GM19023 (cell line): ENCODE measurements at regions not wholly inside any gene's neighbourhood (a gene's known extent, or its start where the extent isn't known, plus 50 kb on each side); places are given as distances from the start of the nearest gene placed in this dataset.
"Not testable (repeated sequence)": the region's sequence is repeated elsewhere in the genome, so short reads cannot be mapped to it uniquely, and the experiment has no call there.

Source experiments
- ATAC-seq: cut with Tn5 transposase; IDR thresholded peaks from one replicate; pipeline ENCODE4 v1.9.1; 2021; ENCODE audit warnings: mild to moderate bottlenecking, moderate library complexity; ENCODE audit not compliant: unreplicated experiment

DNA sequence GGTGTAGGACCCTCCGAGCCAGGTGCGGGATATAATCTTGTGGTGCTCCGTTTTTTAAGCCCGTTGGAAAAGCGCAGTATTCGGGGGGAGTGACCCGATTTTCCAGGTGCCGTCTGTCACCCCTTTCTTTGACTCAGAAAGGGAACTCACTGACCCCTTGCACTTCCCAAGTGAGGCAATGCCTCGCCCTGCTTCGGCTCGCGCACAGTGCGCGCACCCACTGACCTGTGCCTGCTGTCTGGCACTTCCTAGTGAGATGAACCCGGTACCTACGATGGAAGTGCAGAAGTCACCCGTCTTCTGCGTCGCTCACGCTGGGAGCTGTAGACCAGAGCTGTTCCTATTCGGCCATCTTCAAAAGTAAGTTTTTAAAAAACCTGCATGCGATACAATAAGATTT is 362.1 kb downstream of the HS3ST1 start:
- not testable (repeated sequence) for ATAC-seq

DNA sequence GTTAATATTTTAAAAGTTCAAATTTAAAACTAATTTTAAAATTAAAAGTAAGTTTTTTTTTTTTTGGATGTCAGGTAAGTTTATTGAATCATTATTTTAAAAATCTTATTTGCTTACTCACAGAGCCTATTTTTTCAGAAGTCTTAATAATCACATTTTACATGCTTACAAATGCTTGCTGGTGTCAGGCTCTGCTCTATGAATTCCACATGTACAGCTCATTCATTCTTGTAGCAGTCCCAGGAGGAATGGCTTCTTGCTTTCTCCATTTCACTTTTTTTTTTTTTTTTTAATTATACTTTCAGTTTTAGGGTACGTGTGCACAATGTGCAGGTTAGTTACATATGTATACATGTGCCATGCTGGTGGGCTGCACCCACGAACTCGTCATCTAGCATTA is 368.1 kb downstream of the HS3ST1 start:
- ATAC-seq: not testable (repeated sequence)

DNA sequence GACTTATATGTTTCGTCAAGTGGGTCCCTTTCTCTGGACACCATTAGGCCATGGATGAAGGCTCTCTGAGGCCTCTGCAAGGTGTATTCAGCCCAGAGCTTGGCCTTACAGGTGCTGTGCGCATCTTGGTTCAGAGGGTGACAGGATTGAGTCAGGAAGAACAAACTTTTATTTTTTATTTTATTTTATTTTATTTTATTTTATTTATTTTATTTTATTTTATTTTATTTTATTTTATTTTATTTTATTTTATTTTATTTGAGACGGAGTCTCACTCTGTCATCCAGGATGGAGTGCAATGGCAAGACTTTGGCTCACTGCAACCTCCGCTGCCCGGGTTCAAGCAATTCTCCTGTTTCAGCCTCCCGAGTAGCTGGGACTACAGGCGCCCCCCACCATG is 370.4 kb upstream of the CLNK start:
- ATAC-seq: not testable (repeated sequence)

DNA sequence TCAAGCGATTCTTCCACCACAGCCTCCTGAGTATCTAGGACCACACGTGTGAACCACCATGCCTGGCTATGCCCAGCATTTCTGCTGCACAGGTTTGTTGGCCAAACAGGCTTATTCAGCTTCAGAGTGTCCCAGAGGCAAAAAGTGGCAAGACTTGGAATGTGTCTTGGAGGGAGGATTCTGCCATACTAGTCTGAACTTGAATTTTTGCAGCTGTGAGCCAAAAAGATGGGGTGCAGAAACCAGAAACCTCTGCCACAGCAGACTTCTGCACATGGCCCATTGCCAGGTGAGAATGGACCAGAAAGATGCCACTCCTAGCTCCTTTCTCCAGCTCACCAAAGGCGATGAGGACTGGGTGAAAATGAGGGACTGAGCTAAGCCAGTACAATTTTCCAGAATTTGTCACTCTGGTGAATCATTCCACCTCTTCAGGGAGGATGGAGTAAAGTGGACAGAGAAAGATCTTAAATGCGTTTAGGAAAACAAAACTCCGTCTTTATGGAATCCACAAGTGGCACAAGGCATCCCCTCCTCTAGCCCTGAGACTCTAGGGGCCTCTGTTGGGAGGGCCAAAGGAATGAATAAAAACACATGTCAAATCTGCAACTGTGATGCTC is 369.1 kb upstream of the CLNK start:
- no peak for ATAC-seq

DNA sequence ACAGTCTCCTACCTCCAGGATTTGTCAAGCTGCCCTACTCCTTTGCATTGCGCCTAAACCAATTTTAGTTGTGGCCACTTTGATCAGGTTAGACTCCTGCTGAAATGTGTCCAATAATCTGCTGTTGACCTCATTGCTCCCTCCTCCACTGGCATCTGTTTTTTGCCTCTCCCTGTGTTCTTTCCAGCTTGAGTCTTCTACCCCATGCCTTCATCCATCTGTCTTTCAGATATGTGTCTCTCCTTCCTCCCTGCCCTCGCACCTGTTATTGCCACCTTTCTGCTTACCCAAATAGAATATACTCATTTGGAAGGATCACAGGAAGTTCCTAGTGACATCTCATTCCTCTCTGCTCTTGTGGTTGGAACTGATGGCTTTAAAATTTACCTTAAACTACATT is 366.6 kb upstream of the CLNK start:
- no peak for ATAC-seq

DNA sequence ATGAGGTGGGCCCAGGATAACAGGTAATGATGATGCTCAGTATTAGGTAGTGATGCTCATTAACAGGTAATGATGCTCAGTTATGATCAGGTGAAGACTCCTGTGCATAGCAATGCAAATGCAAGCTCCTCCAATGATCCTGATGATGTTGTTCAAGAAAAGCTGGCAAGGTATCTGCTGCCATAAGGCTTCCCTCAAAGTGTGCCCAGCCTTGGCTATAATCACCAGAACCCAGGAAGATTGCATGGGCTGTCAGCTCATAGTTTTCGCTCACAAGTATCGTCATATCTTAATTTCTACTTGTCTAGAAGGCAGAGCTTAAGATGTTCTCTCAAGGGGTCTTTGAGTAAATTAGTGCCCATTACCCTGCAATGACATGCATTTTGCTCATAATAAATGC is 366.2 kb upstream of the CLNK start:
- ATAC-seq: no peak

DNA sequence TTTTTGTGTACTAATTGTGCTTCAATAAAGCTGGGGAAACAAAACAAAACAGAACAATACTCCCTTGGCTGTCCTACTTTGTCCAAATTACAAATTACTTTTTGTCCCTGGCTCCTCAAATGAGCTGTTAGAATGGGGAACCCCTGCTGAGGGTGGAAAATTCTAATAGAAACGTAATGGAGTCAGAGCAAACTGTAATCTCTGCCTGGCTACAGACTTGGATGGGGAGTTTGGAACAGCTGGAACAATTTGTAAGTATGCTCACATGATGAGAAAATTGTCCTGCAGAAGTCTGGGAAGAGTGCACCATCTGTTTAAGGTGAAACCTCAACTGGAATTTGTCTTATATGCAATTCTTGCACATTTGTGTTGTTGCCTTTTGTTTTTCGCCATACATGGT is 364.4 kb upstream of the CLNK start:
- no peak for ATAC-seq

DNA sequence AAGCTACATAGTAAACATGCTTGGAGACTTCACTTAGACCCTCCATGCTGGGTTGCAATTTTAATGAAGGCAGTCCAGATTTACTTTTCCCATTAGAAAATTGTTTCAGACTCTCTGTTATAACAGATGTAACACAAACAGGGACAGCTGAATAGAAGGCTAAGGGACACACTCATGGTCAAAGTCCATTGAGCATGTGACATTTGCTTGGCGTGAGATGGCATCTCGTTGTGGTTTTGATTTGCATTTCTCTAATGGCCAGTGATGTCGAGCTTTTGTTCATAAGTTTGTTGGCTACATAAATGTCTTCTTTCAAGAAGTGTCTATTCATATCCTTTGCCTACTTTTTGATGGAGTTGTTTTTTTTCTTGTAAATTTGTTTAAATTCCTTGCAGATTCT is 358.2 kb upstream of the CLNK start:
- peak; percentile 92 for ATAC-seq

DNA sequence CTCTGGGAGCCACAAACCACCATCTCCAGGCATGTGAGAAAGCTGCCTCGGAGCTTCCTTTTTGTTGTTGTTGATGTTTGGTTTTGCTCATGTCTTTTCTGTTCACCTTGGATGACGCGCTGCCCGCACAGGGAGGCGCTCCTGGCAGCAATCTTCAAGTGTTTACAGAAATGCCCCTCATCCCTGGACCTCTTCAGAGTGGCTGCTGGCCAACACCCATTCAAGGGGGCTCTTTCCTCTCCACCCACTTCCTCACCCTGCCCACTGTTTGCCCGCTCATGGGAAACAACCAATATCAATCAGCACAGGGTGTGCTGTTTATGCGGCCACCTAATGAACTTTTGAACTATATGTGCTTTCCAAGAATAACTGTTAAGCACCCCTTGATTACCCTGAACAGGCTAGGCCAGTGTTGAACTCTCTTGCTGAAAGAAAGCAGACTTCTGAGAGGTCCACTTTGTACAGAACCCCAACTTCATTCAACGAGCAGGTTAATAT is 355.1 kb upstream of the CLNK start:
- no peak for ATAC-seq

DNA sequence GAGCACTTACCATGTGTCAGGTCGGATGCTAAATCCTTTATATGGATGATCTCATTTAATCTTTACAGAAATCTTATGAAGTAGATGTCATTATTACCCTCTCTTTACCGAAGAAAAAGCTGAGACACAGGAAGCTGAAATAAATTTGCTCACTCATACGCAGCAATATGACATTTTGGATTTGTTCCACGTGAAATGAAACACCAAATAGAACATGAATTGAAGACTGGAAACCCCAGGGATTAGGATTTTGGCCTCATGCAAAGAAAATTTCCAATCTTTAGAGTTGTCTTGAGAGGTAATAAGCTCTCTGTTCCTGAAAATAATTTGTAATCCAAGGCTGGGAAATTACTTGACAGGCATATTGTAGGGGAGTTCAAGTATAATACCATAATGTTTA is 354.4 kb upstream of the CLNK start:
- no peak for ATAC-seq

DNA sequence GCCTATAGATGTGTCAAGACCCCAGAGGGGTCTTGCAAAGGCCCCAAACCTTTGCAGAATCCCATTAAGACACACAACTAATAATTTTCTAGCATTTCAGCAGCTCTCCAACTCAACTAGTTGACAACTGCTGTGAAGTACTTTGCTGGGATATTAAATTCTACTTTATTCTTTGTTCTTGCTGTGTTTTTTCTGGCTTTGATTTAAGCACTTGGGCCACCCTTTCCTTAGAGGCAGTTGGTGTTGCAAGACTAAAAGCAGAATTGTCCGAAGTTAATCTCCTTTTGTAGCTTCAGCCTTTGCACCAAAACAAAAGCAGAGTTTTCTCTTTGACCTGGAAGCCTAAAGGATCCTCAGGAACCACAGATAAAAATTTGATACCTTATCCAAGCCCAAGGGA is 353.1 kb upstream of the CLNK start:
- ATAC-seq: no peak

DNA sequence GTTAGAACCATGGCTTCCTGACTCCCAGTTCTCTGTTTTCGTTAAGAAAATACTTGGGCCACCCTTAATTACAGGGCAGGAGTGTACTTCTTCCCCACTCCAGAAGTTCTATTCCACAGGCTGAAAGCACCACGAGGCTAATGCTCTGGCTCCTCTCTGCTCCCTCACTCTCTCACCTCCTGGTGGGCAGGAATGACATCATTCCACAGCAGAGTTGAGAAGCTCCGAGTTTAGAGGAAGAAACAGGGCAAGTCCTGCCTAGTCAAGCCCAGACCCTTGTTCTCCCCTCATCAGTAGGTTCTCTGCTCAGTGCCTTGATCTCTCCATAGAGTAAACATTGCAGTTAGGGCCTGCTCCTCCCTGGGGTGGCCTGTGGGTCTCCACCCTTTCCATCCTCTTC is 343.8 kb upstream of the CLNK start:
- no peak for ATAC-seq

DNA sequence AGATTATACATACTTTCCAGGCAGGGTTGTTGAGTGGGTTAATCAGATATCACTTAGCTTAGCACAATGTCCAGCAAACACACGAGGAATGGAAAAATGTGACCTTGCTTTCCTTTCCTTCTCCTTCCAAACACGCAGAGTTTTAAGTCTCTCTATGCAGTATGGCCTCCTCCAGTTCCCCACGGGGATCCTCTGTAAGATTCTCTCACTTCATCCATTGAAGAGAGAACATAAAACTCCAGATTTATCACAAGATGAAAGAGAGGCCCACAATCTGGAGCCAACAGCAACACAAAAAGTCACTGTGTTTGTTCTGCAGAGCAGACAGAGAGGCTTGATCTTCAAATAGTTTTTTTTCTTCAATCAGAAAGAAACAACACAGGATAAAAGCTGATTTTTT is 336.8 kb upstream of the CLNK start:
- no peak for ATAC-seq

DNA sequence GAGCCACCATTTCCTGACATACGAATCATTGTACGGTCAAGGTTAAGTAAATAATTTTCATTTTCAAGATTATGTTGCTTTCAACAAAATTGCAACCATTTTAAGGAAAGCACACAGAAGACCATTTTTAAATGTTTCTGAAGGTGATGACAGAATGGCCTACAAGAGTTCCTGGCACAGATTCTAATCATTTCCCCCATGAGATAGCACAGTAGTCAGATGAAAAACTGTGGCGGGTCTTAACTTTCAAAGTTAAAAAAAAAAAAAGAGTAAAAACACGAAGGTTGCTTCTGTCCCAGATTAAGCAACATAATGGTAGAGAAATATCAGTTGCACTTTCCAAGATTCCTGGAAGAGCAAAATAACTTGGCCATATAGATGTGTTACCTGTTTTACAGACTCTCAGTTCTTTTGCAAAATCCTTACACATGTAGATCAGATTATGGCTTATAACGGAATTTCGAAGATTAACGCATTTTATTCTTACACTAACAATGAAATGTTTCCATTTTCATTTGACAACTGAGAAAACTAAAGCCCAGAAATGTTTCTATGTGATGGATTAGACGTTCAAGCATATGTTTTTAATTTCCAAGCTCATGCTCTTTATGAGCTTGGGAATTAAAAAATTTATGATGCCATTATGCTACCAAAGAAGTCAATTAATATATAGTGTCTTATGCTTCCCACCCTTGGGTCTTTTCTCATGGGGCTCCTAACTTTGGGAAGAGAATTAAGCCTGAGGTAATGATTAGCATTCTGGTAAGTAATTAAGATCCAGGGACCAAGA is 335.1 kb upstream of the CLNK start:
- no peak for ATAC-seq

DNA sequence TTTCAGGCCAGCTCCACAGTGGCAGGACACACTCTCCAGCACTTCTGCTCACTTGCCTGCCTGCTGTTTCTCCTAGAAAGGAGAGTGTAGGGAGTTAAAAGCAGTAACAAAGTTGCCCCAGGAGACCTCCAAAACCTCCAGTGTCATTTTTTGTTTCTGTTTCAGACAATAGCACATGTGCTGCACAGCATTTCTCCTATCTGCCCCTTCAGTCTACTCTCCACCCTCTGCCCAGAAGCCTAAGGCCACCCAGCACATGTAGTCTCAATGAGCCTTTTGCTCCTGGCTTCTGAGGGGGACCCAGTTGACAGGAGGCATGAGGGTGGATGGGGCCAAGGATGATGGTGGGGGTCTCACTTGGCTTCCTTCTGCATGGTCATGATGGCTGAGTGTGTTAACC is 329.6 kb upstream of the CLNK start:
- no peak for ATAC-seq

DNA sequence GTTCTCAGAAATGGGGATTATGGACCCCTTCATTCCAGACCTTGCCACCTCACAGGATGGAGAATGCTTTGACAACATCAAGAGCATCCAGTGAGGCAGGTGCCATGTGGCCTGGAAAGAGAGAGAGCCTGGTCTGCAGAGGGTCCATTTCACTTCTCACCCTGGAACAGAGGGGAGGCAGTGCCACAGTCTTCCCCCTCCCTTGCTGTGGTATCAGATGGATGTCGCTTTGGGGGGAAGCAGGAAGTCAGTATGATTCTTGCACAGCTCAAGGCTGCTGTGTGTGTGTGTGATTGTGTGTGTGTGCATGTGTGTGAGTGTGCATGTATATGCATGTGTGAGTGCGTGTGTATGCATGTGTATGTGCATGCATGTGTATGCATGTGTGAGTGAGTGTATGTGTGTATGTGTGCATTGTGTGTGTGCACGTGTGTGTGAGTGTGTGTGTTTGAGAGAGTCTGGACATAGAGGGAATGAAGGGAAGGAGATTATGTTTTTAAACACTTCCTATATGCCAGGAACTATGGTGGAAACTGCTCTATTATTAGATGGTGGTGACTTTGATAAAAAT is 328.6 kb upstream of the CLNK start:
- no peak for ATAC-seq

DNA sequence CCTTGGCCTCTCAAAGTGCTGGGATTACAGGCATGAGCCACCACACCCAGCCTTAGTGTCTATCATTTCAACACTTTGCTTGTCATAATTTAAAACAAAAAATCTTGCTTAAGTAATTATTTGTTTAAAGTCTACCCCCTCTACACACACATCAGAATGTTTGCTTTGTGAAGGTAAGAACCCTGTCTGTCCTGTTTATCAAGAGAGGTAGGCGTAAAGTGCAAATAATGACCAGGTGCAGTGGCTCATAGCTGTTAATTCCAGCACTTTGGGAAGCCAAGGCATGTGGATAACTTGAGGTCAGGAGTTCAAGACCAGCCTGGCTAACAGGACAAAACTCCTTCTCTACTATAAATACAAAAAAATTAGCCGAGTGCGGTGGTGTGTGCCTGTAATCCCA is 326.7 kb upstream of the CLNK start:
- ATAC-seq: no peak

DNA sequence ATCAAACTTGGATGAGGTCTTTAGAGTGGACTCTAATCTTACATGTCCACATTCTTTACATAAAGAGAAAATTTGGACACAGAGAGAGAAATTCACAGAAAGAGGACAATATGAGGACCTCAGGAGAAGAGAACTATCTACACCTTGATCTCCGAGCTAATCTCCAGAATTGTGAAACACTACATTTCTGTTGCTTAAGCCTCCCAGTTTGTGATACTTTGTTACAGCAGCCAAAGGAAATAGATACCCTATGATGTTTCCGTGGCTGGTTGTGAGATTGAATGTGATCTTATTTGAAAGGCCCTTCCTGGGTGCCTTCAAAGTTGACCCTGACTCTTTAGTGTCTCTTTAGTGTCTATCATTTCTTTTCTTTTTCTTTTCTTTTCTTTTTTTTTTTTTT is 326.1 kb upstream of the CLNK start:
- ATAC-seq: no peak

DNA sequence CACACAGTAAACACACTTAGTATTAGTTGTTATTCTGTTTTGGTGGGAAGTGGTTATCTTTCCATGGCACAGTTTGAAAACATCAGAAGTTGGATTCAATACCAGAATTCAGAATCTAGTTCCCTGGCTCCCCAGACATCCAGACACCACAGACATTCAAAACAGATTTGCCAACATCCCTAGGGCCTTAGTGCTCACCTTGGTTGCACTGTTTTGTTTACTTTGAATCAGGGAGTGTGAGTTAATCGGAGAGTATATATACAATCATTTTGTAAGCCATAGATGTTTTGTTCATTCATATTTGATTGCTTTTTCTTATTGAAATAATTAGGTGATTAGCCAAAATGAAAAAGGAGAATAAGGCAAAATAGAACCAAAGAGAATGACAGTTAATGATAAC is 324.7 kb upstream of the CLNK start:
- no peak for ATAC-seq

DNA sequence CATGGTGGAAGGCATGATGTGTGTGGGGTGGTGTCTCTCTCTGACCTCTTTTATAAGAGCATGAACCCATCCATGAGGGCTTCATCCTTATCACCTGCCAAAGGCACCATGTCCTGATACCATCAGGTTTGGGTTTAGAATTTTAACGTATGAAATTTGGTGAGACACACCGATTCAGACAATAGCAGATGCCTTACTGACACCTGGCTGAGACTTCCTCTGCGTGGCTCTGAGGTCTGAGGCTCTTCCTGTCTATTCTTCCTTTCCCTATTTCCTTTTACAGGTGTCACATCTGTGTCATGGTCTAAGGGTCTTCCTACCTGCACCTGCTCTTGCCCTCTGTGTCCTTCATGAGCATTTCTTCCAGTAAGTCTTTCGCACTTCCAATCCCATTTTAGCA is 320.7 kb upstream of the CLNK start:
- no peak for ATAC-seq

DNA sequence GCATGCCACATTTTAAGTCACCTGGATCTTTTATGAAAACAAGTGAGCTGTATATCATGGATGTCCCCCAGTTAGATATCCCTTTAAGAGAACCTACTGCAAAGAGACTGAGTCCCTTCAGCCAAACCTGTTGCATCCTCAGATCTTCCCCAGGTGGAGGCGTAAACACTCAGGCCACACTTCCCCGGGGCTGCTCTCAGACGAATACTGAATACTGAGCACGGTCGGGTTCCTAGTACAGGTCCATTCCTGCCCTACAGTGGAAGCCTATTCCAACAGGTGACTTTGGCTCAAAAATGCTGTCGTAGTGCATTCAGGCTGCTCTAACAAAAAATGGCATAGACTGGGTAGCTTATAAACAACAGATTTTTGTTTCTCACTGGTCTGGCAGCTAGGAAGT is 320.2 kb upstream of the CLNK start:
- no peak for ATAC-seq

DNA sequence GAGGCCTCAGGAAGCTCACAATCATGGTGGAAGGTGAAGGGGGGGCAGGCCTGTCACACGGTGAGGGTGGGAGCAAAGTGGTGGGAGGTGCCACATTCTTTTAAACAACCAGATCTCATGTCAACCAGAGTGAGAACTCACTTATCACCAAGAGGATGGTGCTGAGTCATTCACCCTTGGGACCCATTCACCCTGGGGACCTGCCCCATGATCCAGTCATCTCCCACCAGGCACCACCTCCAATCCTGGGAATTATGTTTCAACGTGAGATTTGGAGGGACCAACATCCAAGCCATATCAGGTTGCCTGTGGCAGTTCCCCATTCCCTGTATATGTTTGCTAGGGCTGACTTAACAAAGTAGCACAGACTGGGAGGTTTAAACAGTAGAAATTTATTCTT is 318.4 kb upstream of the CLNK start:
- ATAC-seq: no peak
